Erythroblast (primary cell): ENCODE measurements at regions not wholly inside any gene's neighbourhood (a gene's known extent, or its start where the extent isn't known, plus 50 kb on each side); places are given as distances from the start of the nearest gene placed in this dataset.

ENCODE experiments used
- GATA1 ChIP-seq: IDR thresholded peaks from 2 replicates; pipeline ENCODE4 v1.6.1; 2011; ENCODE audit warnings: low read depth, mild to moderate bottlenecking, control low read depth, low read length, moderate library complexity
- POLR2A ChIP-seq: IDR thresholded peaks from 2 replicates; pipeline ENCODE4 v1.6.1; 2011; ENCODE audit warnings: mild to moderate bottlenecking, low read length

- TF ChIP-seq POLR2A, result no peak
- no peak for TF ChIP-seq GATA1
Measured at GRCh38 chr7:15007507-15007906, 105.0 kb upstream of the DGKB start.
